Astrocyte (in vitro differentiated cells and primary cell): ENCODE measurements at regions not wholly inside any gene's neighbourhood (a gene's known extent, or its start where the extent isn't known, plus 50 kb on each side); places are given as distances from the start of the nearest gene placed in this dataset.

Experiments used
- CTCF ChIP-seq: IDR thresholded peaks from 2 replicates; pipeline ENCODE4 v1.5.1; 2011; ENCODE audit warnings: low read depth, mild to moderate bottlenecking, inconsistent platforms, low read length, moderate library complexity; ENCODE audit not compliant: insufficient read depth
- EZH2 ChIP-seq: IDR thresholded peaks from 2 replicates; pipeline ENCODE4 v1.6.1; 2012; ENCODE audit warnings: mild to moderate bottlenecking, low read length, inconsistent platforms; ENCODE audit not compliant: insufficient read depth

DNA sequence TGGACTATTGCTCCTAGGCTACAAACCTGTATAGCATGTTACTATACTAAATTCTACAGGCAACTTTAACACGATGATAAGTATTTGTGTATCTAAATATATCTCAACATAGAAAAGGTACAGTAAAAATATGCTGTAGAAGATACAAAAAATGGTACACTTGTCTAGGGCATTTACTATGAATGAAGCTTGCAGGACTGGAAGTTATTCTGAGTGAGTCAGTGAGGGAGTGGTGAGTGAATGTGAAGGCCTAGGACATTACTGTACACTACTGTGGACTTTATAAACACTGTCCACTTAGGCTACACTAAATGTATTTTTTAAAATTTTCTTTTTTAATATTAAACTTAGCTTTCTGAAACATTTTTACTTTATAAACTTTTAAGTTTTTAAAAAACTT is 140.5 kb upstream of the SGO1 start:
- no peak for TF ChIP-seq CTCF
- TF ChIP-seq EZH2 = no peak
